HG03575 (cell line): ENCODE measurements at regions not wholly inside any gene's neighbourhood (a gene's known extent, or its start where the extent isn't known, plus 50 kb on each side); places are given as distances from the start of the nearest gene placed in this dataset.

Experiments
- ATAC-seq: cut with Tn5 transposase; IDR thresholded peaks from one replicate; pipeline ENCODE4 v1.9.1; 2021; ENCODE audit not compliant: unreplicated experiment, insufficient number of reproducible peaks, low FRiP score; ENCODE audit errors: extremely low read depth

DNA sequence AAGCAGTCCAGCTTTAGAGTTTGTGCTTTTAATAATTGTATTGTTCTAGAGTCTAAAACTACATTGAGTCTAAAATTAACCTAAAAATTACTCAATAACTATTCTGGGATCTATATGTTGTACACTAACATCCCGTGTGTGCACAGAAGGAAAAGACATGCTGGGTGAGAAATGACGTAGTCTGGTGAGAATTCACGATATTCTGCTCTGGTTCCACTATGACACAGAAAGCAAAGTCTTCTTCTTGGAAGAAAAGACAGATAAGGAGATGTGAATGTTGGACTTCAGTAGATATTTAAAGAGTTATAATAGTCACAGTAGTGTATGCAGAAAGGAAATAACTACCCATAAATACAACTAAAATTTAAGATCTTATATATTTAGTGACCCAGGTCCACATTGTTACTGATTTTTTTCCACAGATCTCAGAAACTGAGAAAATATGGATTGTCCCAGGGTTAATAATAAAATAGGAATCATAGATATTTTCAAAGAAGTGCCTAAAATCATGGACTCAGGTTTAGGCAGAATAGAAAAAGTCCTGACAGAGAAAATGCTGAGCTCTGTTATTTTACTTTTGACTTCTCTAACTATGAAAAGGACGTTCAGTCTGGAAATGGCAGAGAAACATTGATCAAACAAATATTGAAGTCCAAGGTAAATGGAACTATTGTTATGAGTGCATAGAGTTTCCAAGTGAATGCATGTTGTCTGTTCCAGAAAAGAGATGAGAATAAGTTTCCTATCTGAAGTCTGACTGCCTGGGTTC is 170.7 kb downstream of the ANKRD50 start:
- ATAC-seq, result no peak

GRCh38 chr4:124555959-124556358 is 156.6 kb downstream of the ANKRD50 start:
- ATAC-seq, result no peak

GRCh38 chr4:124564121-124564520 is 148.4 kb downstream of the ANKRD50 start:
- ATAC-seq, result no peak

DNA sequence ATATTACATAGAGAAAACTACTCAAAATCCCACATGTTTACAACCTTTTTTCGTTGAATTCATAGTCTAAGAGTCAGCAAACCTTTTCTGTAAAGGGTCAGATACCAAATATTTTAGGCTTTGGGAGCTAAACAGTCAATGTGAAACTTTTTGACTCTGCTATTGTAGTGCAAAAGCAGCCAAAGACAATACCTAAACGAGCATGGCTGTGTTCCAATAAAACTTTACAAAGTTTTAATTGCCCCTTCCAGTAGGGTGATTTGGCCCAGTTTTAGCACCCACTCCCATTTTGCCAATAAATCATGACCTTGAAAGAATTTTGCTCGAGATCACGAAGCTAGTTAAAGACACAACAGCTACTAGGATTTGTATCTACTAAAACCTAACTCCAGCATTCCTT is 147.2 kb downstream of the ANKRD50 start:
- ATAC-seq, result no peak

DNA sequence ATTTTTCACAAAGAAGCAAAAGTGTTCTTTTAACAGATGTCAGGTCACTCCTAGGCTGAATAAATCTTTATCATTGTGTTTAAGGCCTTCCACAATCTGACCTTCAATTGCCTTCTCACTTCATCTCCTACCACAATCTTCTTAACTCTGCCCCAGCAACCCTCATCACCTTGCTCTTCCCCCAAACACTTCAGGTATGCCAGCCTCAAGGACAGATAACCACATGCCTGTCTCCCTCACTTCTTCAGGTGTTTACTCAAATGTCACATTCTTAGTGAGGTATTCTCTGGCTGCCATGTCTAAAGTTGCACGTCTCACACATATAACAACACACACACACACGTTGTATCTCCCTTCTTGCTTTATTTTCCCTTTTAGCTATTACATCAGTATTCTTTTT is 146.5 kb downstream of the ANKRD50 start:
- ATAC-seq, result no peak

DNA sequence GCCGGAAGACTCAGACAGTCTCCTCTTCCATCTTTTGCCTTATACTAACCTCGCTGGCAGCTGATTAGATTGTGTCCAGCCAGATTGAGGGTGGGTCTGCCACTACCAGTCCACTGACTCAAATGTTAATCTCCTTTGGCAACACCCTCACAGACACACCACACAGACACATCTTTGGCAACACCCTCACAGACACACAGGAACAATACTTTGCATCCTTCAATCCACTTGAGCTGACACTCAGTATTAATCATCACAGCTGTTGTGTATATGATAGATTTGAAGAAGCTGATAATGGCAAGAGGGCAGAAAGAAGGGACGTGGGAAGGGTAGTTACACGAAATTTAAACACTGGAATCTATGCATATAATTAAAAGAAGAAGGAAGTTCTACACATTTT is 139.5 kb downstream of the ANKRD50 start:
- ATAC-seq, result no peak

- ATAC-seq, result no peak
These were observed 132.6 kb downstream of the ANKRD50 start for GRCh38 chr4:124579896-124580295.

DNA sequence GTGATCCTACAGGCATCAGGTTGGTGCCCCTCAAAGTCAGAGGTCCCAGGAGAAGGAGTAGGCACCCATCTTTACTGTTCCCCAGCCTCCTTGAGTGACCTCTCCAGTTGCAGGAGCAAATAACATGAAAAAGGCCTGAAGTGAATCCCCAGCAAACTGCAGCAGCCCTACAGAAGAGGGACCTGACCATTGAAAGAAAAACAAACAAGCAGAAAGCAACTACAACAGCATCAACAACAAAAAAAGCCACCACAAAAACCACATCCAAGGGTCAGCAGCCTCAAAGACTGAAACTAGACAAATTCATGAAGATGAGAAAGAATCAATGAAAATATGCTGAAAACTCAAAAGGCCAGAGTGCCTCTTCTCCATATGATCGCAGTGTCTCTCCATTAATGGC is 128.7 kb downstream of the ANKRD50 start:
- ATAC-seq, result no peak

DNA sequence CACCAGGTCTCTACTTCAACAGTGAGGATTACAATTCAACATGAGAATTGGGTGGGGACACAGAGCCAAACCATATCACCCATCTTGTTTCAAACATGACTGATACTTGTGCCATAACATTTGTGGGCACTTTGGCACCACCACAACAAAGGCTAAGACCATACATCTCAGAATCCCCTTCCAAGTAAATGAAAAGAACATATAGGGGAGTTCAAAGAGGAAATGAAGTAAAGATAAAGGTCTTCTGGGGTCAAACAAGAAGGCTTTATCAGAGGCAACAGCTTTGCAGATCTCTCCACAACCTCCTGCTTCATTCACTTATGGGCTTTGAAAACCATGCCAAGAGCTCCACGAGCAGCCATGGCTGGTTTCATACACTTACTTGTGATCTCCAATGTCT is 122.7 kb downstream of the ANKRD50 start:
- no peak for ATAC-seq

DNA sequence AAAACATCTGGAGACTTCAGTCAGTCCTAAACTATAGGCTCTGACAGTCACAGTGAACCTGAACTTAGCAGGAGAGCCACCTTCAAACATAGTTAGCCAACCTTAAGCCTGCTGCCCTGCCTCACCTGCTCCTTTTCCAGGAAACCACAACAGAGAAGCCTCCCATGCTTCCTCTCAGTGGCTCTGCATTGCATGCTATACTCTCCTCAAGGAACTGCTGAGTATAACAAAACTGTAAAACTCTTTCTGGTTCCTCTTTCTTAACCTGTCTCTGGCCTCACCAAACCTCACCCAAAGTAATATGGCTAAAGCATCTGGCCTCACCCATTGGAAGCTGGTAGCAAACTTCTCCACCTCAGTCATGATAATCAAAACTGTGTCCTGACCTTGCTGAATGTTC is 122.1 kb downstream of the ANKRD50 start:
- ATAC-seq, result no peak

DNA sequence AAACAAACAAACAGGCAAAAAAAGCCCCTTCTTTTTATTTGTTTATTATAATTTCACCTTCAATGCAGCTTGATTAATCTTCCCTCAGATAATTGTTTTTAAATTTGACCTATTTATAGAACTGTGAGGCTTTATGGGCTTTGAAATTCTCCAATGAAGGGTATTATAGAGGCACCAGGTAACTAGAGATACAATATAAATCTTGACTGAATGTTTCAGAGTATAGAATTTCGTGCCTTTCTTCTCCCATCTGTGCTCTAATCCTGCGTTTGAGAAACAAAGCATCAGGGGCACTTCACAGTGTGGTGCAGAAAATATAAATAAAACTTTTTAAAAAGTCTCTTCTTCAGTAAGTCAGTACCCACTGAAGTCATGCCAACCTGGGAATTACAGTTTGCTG is 120.9 kb downstream of the ANKRD50 start:
- no peak for ATAC-seq

- no peak for ATAC-seq
These were observed 119.0 kb downstream of the ANKRD50 start for GRCh38 chr4:124593494-124593893.

DNA sequence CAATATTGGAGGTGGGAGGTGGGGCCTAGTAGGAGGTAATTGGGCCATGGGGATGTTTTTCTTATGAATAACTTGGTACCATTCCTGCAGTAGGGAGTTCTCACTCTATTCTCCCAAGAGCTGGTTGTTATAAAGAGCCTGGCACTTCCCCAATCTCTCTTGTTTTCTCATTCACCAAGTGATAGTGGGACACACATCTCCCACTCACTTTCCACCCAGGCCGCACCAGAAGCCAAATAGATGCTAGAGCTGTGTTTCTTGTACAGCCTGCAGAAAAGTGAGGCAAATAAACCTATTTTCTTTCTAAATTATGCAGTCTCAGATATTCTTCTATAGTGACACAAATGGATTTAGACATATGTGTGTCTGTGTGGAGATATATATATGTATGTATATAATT is 117.6 kb downstream of the ANKRD50 start:
- ATAC-seq, result no peak

GRCh38 chr4:124596816-124597215 is 115.7 kb downstream of the ANKRD50 start:
- no peak for ATAC-seq

DNA sequence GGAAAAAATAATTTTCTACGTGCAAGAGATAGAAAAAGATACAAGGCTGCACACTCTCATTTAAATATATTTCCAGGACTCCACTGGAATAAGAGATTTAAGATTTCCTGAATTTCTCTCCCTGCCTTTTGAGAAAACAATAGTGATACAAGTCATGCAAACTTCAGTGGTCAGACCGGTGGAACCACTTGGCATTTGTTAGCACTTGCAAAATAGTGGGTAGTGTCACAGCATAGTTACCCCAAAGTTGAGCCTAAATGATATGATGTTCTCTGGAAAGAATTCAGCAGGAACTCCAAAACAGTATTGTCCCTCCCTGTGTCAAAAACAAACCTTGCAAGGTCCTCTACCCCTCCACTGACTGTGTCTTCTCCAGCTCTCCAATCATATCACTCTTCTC is 102.3 kb downstream of the ANKRD50 start:
- ATAC-seq, result no peak
